Activated CD4-positive, CD25-positive, alpha-beta regulatory T cell treated with anti-CD3 and anti-CD28 coated beads, Interleukin-2, amount 50 U/mL, for 24 hours (primary cell): ENCODE measurements at regions not wholly inside any gene's neighbourhood (a gene's known extent, or its start where the extent isn't known, plus 50 kb on each side); places are given as distances from the start of the nearest gene placed in this dataset.

Experiments
- ATAC-seq, 2 donors: fragments of 150-1000 bp; cut with Tn5 transposase; one replicate each; pipeline ENCODE4 v1.10.0; 2021; ENCODE audit warnings: mild to moderate bottlenecking in 1 of 2, moderate library complexity in 1 of 2

DNA sequence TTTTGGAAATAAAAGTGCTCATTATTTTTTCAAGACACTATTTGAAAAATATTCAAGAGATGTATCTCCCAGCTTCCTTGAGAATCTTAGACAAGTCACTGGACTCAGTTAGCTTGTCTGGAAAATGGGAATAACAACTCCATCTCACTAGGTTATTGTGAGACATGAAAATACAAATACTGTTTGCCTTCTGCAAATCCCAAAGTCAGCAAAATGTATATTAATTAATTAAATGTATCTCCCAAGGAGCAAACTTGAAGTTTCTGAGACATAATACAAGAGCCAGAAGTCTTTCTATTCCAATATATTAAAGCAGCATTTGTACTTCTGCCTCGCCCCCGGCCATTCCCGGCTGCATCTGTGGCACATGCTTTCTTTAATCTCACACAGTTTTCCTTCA lies 54.6 kb upstream of the ID4 start:
- no peak for ATAC-seq
